A549 (cell line): ENCODE measurements at regions not wholly inside any gene's neighbourhood (a gene's known extent, or its start where the extent isn't known, plus 50 kb on each side); places are given as distances from the start of the nearest gene placed in this dataset.
"Not testable (repeated sequence)": the region's sequence is repeated elsewhere in the genome, so short reads cannot be mapped to it uniquely, and the experiment has no call there.

Source experiments
- ATAC-seq, 2 experiments: fragments of 200-7000 bp in 1 of 2; fragments of >200 bp in 1 of 2; cut with Nextera tagmentation in 1 of 2; cut with Tn5 transposase in 1 of 2; 3 replicates each; pipeline versions ENCODE4 v1.8.0 to v1.9.1; 2018 to 2020; ENCODE audit warnings: mild to moderate bottlenecking in 1 of 2, moderate library complexity in 1 of 2
- CTCF ChIA-PET: fragments of 300-600 bp; sonication (Branson Sonifier 250); formaldehyde crosslinking; extraction: SDS; loops from one replicate; lab custom pipeline; 2021; ENCODE audit warnings: antibody characterized with exemption, inconsistent platforms; lab: Yijun Ruan, JAX
- POLR2A ChIA-PET: fragments of 350-600 bp; formaldehyde crosslinking; extraction: SDS; loops from one replicate; lab custom pipeline; 2021; ENCODE audit warnings: antibody characterized with exemption, inconsistent platforms; lab: Yijun Ruan, JAX
- DNase-seq, 2 experiments: peaks; one replicate each; pipeline versions ENCODE4 v3.0.0 to v3.0.0-alpha.2; 2011 to 2016; ENCODE audit warnings: low read depth in 1 of 2, low spot score in 1 of 2
- FAIRE-seq: peaks from 2 replicates; lab custom pipeline; 2011; peaks lifted over from hg19 to GRCh38; lab: Jason Lieb, UNC
- H3K27ac ChIP-seq, 2 experiments: fragments of >200 bp; sonication (Bioruptor Twin); formaldehyde crosslinking; 3 replicates each; pipeline ENCODE4 v1.5.1; 2016 to 2017
- H3K4me1 ChIP-seq: fragments of >200 bp; sonication (Bioruptor Twin); formaldehyde crosslinking; 3 replicates; pipeline ENCODE4 v1.6.1; 2016
- H3K4me2 ChIP-seq: fragments of >200 bp; sonication (Bioruptor Twin); formaldehyde crosslinking; 3 replicates; pipeline ENCODE4 v1.6.1; 2016
- H3K4me3 ChIP-seq: fragments of >200 bp; sonication (Bioruptor Twin); formaldehyde crosslinking; 3 replicates; pipeline ENCODE4 v1.5.1; 2016
- H3K9me3 ChIP-seq: fragments of >200 bp; sonication (Bioruptor Twin); formaldehyde crosslinking; 3 replicates; pipeline ENCODE4 v1.6.1; 2016
- EHF ChIP-seq: fragments of 250-450 bp; sonication (Bioruptor Pico); IDR thresholded peaks from 2 replicates; pipeline ENCODE4 v1.5.0; 2020; ENCODE audit warnings: mild to moderate bottlenecking
- JUN ChIP-seq, 2 experiments: fragments of >200 bp; sonication (Bioruptor Twin); formaldehyde crosslinking; IDR thresholded peaks; 2 replicates in 1 of 2; 3 replicates in 1 of 2; pipeline ENCODE4 v1.6.1; 2016 to 2017
- POLR2A ChIP-seq: IDR thresholded peaks from 2 replicates; pipeline ENCODE4 v1.6.1; 2012; ENCODE audit warnings: mild to moderate bottlenecking, low read length
- ZC3H11A ChIP-seq: fragments of 450-650 bp; IDR thresholded peaks from 2 replicates; pipeline ENCODE4 v1.6.1; 2014; ENCODE audit warnings: antibody characterized with exemption, mild to moderate bottlenecking
- ZFP36 ChIP-seq: fragments of 450-650 bp; IDR thresholded peaks from 2 replicates; pipeline ENCODE4 v1.6.1; 2014; ENCODE audit warnings: borderline replicate concordance; ENCODE audit not compliant: partially characterized antibody
- ZSCAN20 ChIP-seq: fragments of 250-450 bp; sonication (Bioruptor Pico); IDR thresholded peaks from 2 replicates; pipeline ENCODE4 v1.8.0; 2022; ENCODE audit warnings: mild to moderate bottlenecking, moderate library complexity
- WGBS: methylation state at CpG from one replicate; pipeline ENCODE4 v1.1.6; 2017; ENCODE audit errors: missing lambda C conversion rate; 5-methylcytosine and 5-hydroxymethylcytosine counted together
- TF ChIP-seq, protein P1 (sequence below): fragments of >200 bp; sonication (Bioruptor Twin); formaldehyde crosslinking; IDR thresholded peaks from 3 replicates; pipeline ENCODE4 v1.5.1; 2016
- TF ChIP-seq, protein P2 (sequence below): fragments of 450-650 bp; IDR thresholded peaks from 2 replicates; pipeline ENCODE4 v1.6.1; 2014; ENCODE audit warnings: antibody characterized with exemption
- TF ChIP-seq, protein P3 (sequence below): IDR thresholded peaks from 2 replicates; pipeline ENCODE4 v1.6.1; 2012
- TF ChIP-seq, protein P4 (sequence below): fragments of 250-450 bp; sonication (Bioruptor Pico); IDR thresholded peaks from 2 replicates; pipeline ENCODE4 v1.5.0; 2020; ENCODE audit warnings: low read depth, mild to moderate bottlenecking, moderate library complexity
- TF ChIP-seq, protein P5 (sequence below): fragments of 250-450 bp; sonication (Bioruptor Pico); IDR thresholded peaks from 2 replicates; pipeline ENCODE4 v1.5.0; 2021; ENCODE audit warnings: mild to moderate bottlenecking, moderate library complexity, borderline replicate concordance

DNA sequence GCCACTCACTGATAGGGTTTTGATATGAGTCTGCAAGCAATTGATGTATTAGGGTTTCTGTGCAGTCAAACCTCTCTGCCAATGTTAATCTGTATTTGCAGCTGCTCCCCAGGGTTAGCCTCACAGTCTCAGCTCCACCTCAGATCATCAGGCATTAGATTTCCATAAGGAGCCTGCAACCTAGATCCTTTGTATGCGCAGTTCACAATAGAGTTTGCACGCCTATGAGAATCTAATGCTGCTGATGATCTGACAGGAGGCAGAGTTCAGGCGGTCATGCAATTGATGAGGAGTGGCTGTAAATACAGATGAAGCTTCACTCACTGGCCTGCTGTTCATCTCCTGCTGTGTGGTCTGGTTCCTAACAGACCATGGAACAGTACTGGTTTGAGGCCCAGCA lies 280.6 kb downstream of the PAPSS1 start (continued):
- TF ChIP-seq, protein P1, sequence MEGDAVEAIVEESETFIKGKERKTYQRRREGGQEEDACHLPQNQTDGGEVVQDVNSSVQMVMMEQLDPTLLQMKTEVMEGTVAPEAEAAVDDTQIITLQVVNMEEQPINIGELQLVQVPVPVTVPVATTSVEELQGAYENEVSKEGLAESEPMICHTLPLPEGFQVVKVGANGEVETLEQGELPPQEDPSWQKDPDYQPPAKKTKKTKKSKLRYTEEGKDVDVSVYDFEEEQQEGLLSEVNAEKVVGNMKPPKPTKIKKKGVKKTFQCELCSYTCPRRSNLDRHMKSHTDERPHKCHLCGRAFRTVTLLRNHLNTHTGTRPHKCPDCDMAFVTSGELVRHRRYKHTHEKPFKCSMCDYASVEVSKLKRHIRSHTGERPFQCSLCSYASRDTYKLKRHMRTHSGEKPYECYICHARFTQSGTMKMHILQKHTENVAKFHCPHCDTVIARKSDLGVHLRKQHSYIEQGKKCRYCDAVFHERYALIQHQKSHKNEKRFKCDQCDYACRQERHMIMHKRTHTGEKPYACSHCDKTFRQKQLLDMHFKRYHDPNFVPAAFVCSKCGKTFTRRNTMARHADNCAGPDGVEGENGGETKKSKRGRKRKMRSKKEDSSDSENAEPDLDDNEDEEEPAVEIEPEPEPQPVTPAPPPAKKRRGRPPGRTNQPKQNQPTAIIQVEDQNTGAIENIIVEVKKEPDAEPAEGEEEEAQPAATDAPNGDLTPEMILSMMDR: no peak
- TF ChIP-seq, protein P2, sequence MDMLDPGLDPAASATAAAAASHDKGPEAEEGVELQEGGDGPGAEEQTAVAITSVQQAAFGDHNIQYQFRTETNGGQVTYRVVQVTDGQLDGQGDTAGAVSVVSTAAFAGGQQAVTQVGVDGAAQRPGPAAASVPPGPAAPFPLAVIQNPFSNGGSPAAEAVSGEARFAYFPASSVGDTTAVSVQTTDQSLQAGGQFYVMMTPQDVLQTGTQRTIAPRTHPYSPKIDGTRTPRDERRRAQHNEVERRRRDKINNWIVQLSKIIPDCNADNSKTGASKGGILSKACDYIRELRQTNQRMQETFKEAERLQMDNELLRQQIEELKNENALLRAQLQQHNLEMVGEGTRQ: no peak

DNA sequence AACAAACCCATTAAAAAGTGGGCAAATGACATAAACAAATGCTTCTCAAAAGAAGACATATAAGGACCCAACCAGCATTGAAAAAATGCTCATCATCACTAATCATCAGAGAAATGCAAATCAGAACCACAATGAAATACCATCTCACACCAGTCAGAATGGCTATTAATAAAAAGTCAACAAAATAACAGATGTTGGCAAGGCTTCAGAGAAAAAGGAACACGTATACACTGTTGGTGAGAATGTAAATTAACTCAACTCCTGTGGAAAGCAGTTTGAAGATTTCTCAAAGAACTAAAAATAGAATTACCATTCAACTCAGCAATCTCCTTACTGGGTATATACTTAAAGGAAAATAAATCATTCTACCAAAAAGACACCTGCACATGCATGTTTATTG lies 283.6 kb downstream of the PAPSS1 start:
- H3K4me3 ChIP-seq, ATAC-seq, DNase-seq, H3K4me2 ChIP-seq, CTCF ChIA-PET, FAIRE-seq, POLR2A ChIA-PET, H3K27ac ChIP-seq, H3K4me1 ChIP-seq, H3K9me3 ChIP-seq: not testable (repeated sequence)
- 0% methylated on average over 1 of the region's 1 CpG for WGBS

DNA sequence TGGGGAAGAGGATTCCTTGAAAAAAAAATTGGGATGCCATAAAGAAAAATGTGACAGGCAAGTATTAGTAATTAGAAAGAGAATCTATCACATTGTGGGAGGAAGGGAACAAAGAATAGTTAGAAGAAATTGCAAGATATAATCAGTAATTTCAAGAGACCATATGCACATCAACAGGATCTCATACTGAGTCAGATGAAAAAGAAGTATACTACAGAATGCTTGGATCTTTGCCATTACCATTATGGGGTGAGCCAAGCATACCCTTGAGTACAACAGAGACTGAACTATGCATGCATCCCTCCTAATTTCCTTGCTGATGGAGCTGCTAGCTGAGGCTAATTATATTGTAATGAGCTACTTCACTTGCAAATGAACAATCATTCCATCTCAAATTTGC lies 287.6 kb downstream of the PAPSS1 start:
- Histone ChIP-seq H3K4me3 (no peak overlapping the region), H3K27ac (no peak overlapping the region), H3K4me2 (no peak overlapping the region), H3K4me1 (no peaks in the 10 kb centered on the region), H3K9me3 (no peaks in the 10 kb centered on the region)
- TF ChIP-seq ZFP36 (no peak), ZSCAN20 (CRISPR knock-in tag) (no peak)
- TF ChIP-seq, protein P3, sequence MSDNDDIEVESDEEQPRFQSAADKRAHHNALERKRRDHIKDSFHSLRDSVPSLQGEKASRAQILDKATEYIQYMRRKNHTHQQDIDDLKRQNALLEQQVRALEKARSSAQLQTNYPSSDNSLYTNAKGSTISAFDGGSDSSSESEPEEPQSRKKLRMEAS: no peak
- ChIA-PET POLR2A (no interaction called here), CTCF (no interaction called here)
- ATAC-seq (no peak), DNase-seq (no peak), FAIRE-seq (no peak)

DNA sequence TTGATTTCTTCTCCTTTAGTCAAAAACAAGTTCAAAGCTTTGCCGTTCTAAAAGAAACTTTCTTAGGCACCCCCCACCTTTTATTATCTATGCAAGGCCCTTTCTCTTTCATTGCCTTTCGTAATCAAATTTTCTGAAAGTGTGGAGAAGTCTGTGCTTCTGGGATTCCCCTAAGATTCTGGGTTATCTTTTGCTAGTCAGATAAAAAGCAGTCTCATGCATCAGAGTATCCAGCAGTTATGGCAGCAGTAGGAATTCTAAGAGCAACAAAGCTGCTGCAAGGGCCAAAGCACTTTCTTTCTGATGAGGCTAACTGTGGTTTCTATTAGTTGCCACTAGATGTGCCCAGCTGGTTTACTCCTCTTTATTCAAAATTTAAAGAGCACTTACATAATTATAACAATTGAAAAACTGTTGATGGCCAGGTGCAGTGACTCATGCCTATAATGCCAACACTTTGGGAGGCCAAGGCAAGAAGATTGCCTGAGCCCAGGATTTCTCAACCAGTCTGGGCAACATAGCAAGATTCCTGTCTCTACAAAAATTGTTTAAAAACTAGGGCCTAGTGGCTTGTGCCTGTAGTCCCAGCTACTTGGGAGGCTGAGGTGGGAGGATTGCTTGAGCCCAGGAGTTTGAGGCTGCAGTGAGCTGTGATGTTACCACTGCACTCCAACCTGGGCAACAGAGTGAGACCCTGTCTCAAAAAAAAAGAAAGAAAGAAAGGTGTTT lies 296.2 kb downstream of the PAPSS1 start:
- DNase-seq (no peak), FAIRE-seq (no peak), ATAC-seq (no peak)
- CTCF ChIA-PET: no interaction called here
- WGBS: 35% methylated on average over 2 of the region's 2 CpGs
- H3K4me1 ChIP-seq: no peaks in the 10 kb centered on the region
- H3K27ac ChIP-seq: no peak overlapping the region
- POLR2A ChIA-PET: no interaction called here
- H3K4me3 ChIP-seq: no peak overlapping the region
- no peak overlapping the region for H3K4me2 ChIP-seq
- no peak for TF ChIP-seq ZC3H11A
- no peak for TF ChIP-seq POLR2A
- TF ChIP-seq, protein P4, sequence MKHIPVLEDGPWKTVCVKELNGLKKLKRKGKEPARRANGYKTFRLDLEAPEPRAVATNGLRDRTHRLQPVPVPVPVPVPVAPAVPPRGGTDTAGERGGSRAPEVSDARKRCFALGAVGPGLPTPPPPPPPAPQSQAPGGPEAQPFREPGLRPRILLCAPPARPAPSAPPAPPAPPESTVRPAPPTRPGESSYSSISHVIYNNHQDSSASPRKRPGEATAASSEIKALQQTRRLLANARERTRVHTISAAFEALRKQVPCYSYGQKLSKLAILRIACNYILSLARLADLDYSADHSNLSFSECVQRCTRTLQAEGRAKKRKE (CRISPR knock-in tag): no peak
- TF ChIP-seq JUN (IDR thresholded peaks at IDR 0.05): no peak
- no peak for TF ChIP-seq EHF (CRISPR knock-in tag)
- TF ChIP-seq, protein P5, sequence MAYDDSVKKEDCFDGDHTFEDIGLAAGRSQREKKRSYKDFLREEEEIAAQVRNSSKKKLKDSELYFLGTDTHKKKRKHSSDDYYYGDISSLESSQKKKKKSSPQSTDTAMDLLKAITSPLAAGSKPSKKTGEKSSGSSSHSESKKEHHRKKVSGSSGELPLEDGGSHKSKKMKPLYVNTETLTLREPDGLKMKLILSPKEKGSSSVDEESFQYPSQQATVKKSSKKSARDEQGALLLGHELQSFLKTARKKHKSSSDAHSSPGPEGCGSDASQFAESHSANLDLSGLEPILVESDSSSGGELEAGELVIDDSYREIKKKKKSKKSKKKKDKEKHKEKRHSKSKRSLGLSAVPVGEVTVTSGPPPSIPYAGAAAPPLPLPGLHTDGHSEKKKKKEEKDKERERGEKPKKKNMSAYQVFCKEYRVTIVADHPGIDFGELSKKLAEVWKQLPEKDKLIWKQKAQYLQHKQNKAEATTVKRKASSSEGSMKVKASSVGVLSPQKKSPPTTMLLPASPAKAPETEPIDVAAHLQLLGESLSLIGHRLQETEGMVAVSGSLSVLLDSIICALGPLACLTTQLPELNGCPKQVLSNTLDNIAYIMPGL (CRISPR knock-in tag): no peak
- H3K9me3 ChIP-seq: no peaks in the 10 kb centered on the region

DNA sequence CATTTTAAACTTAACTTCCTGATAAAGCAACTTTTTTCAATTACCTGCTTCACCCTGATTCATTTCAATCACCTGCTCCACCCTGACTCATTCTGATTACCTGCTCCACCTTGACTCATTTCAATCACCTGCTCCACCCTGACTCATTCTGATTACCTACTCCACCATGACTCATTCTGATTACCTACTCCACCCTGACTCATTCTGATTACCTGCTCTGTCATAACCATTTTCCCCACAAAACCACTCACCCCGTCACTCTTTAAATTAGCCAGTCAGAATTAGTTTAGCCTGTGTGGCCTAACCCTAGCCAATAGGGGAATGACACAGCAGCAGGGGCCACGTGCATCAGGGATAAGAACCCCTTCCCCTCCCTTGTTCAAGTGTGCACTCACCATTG lies 300.5 kb downstream of the PAPSS1 start:
- H3K9me3 ChIP-seq, POLR2A ChIA-PET: not testable (repeated sequence)

More for the DNA sequence above, 300.5 kb downstream of the PAPSS1 start:
- FAIRE-seq, H3K27ac ChIP-seq, H3K4me3 ChIP-seq, ATAC-seq, CTCF ChIA-PET, H3K4me1 ChIP-seq, H3K4me2 ChIP-seq, DNase-seq: not testable (repeated sequence)
- 21% methylated on average over 2 of the region's 2 CpGs for WGBS
